ENCODE measurements at regions not wholly inside any gene's neighbourhood (a gene's known extent, or its start where the extent isn't known, plus 50 kb on each side); places are given as distances from the start of the nearest gene placed in this dataset.

GRCh38 chr3:102192575-102192974, 242.2 kb upstream of the ZPLD1 start:
- H3K36me3 ChIP-seq: no peaks in the 10 kb centered on the region
- no peak for TF ChIP-seq CTCF (IDR thresholded peaks at IDR 0.05)
- WGBS, 2 donors: 76 to 99% methylated on average over 2 of the region's 2 CpGs
- ATAC-seq (no peak), DNase-seq (no peak)
- peaks cover 0 to 21% (median 10%) of the 10 kb centered on the region in 9 donors for H3K4me1 ChIP-seq
- no peaks in the 10 kb centered on the region for H3K9me3 ChIP-seq
- no peak overlapping the region for H3K27ac ChIP-seq
- no peaks in the 10 kb centered on the region for H3K27me3 ChIP-seq
- H3K4me3 ChIP-seq: no peak overlapping the region
- intact Hi-C loops (cut with DNase I): loop anchor here in 1 of 10 donors (10.0 kb wide), 1 partner anchor 368 kb away; no protein-coding TSS in a partner anchor

- Histone ChIP-seq H3K27me3 (no peaks in the 10 kb centered on the region), H3K36me3 (no peaks in the 10 kb centered on the region), H3K4me3 (no peak overlapping the region), H3K4me1 (peaks cover 0 to 21% (median 10%) of the 10 kb centered on the region in 9 donors), H3K9me3 (no peaks in the 10 kb centered on the region), H3K27ac (no peak overlapping the region)
- ATAC-seq: no peak
- no peak for TF ChIP-seq CTCF (IDR thresholded peaks at IDR 0.05)
- DNase-seq: no peak
- intact Hi-C loops (cut with DNase I): loop anchor here in 1 of 10 donors (10.0 kb wide), 1 partner anchor 368 kb away; no protein-coding TSS in a partner anchor
- WGBS, 2 donors: 79 to 96% methylated on average over 1 of the region's 1 CpG
These were observed 241.6 kb upstream of the ZPLD1 start for GRCh38 chr3:102193255-102193654.

GRCh38 chr3:102194001-102194400, 240.8 kb upstream of the ZPLD1 start:
- Histone ChIP-seq H3K36me3 (no peaks in the 10 kb centered on the region), H3K4me3 (no peak overlapping the region), H3K27ac (no peak overlapping the region), H3K4me1 (peaks cover 0 to 21% (median 10%) of the 10 kb centered on the region in 9 donors), H3K27me3 (no peaks in the 10 kb centered on the region), H3K9me3 (no peaks in the 10 kb centered on the region)
- intact Hi-C loops (cut with DNase I): loop anchor here in 1 of 10 donors (10.0 kb wide), 1 partner anchor 369 kb away; no protein-coding TSS in a partner anchor
- ATAC-seq (no peak), DNase-seq (no peak)
- 79 to 81% methylated on average over 5 of the region's 5 CpGs for WGBS, 2 donors
- TF ChIP-seq CTCF (IDR thresholded peaks at IDR 0.05): no peak

- Histone ChIP-seq H3K36me3 (no peaks in the 10 kb centered on the region), H3K9me3 (no peaks in the 10 kb centered on the region), H3K4me3 (no peak overlapping the region), H3K4me1 (peaks cover 0 to 18% (median 5%) of the 10 kb centered on the region in 9 donors), H3K27me3 (no peaks in the 10 kb centered on the region), H3K27ac (peak overlapping the region in 5 of 10 donors; percentile 2 to 48 (median 30))
- DNase-seq (no peak), ATAC-seq (no peak)
- intact Hi-C loops (cut with DNase I): loop anchor here in 1 of 10 donors (10.0 kb wide), 1 partner anchor 370 kb away; no protein-coding TSS in a partner anchor
- no peak for TF ChIP-seq CTCF (IDR thresholded peaks at IDR 0.05)
- 93 to 100% methylated on average over 1 of the region's 1 CpG for WGBS, 2 donors
These were observed 240.1 kb upstream of the ZPLD1 start for GRCh38 chr3:102194760-102195159.
